VCaP (cell line): ENCODE measurements at regions not wholly inside any gene's neighbourhood (a gene's known extent, or its start where the extent isn't known, plus 50 kb on each side); places are given as distances from the start of the nearest gene placed in this dataset.

Source experiments
- H3K27ac ChIP-seq: fragments of 450-650 bp; 2 replicates; pipeline ENCODE4 v1.5.1; 2017
- CTCF ChIP-seq: fragments of 450-650 bp; conservative IDR thresholded peaks from 2 replicates; pipeline ENCODE4 v1.5.1; 2017; ENCODE audit warnings: mild to moderate bottlenecking, moderate library complexity

DNA sequence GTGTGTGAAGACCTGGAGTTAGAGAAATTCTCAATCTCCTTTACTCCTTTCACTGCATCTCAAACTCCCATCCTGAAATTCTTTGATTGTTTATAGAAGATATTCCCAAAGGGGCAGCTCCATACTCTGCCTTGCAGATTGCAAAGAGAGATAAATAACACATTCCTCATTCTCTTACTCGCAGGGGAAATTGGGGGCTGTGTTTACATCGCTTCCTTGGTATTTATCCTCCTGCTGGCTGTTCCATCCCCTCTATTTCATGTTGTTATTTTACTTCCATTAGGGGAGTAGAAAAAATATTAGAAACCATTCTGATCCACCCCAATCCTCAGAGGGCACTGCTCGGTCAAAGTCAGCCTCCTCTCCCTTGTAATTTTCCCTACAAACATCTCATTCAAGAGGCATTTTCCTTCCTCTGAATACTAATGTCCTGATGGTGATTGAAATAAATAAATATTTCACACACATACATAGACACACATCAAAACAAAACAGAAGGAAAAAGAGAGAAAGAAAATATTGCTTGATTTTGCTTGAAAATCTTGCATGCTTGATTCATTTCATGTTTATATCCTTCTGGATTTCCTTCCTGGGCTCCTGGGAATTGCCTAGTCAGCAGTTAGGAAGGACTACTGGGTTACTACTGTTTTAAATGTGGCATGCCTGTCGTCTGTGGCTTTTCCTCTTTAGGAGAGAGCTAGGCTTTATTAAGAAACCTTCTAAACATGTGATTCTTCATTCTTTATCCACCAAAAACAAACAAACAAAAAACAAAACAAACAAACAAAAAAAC is 420.1 kb upstream of the PAPPA start:
- peak overlapping the region; percentile 26; the same call in 1 of the 2 replicates for H3K27ac ChIP-seq
- no peak for TF ChIP-seq CTCF

GRCh38 chr9:115739096-115739875 is 414.3 kb upstream of the PAPPA start:
- H3K27ac ChIP-seq, result no peak overlapping the region
- TF ChIP-seq CTCF, result no peak

GRCh38 chr9:115740986-115741385 is 412.6 kb upstream of the PAPPA start:
- H3K27ac ChIP-seq, result no peak overlapping the region
- no peak for TF ChIP-seq CTCF

DNA sequence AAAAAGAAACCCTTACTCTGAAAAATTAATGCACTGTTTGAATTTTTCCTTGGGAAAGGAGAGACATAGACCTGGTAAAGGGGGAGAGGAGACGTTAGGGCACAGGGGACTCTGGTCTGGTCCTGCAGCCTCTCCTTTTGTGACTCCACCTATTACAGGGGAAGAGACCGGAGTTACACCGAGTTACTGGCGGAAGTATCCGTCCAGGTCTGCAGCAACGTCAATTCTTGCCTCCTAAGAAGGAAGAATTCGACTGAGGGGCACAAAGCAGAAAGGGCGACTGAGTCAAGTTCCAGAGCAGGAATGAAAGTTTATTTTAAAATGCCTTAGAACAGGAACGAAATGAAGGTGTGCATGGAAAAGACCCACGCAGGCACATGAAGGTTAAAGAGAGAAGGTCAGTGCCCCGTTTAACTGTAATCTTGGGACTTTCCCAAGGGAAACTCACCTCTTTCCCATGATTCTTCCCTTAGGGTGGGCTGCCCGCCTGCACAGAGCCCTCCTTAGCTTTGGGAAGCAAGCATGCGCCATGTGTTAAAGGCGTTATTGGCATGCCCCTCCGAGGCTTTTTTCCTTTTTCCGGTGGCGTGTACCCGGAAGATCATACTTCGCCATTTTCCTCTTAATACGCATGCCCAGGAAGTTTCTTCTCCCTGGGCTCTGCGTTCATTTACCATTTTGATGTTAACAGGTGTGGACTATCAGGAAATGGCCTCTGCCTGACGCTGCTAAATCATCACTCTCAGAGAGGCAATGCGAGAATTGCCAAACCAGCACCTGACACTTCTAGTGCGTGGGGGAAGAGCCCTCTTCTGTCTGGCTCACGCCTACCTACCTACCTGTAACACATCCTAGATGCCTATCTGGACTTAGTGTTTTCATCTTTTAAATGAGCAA is 409.6 kb upstream of the PAPPA start:
- no peak for TF ChIP-seq CTCF
- H3K27ac ChIP-seq, result no peak overlapping the region

DNA sequence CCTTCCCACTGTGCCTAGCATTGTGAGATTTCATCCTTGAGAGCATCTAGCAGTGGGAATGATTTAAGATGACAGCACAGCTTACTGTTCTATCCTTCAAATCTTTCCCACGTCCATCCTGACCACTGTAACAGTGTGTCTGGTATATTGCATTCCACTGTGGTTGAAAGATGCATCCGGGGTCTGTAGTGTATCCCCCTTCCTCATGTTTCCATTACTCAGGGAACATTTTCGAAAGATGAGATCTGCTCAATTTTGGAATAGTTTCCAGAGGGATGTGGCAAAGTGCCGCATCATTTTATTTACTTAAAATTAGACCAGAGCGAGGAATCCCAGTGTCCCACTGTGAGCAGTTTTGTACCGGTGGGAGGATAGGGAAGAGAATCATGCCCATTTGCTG is 407.1 kb upstream of the PAPPA start:
- H3K27ac ChIP-seq, result no peak overlapping the region
- no peak for TF ChIP-seq CTCF

DNA sequence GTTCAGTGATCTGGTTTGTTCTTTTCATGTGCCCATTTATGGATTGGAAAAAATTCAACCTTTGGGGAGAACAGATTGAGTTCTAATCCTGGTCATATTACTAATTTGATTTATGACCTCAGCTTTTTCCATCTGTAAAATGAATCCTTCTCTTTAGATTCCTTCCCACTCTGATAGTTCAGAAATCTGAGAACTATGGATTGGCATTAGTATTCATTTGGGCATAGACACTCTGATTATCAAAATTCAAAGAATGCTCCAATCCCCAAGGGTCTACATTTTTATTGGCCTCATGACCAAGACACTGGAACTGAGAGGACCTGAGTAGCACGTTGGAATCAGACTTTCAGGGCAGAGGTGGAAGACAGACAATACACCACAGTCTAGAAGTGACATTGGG is 405.9 kb upstream of the PAPPA start:
- TF ChIP-seq CTCF, result no peak

GRCh38 chr9:115756736-115757135 is 396.9 kb upstream of the PAPPA start:
- TF ChIP-seq CTCF, result no peak
- no peak overlapping the region for H3K27ac ChIP-seq

More for the DNA sequence above, 405.9 kb upstream of the PAPPA start:
- H3K27ac ChIP-seq, result no peak overlapping the region
